ENCODE measurements at regions not wholly inside any gene's neighbourhood (a gene's known extent, or its start where the extent isn't known, plus 50 kb on each side); places are given as distances from the start of the nearest gene placed in this dataset.

GRCh38 chr4:111813555-111814140 lies 331.6 kb upstream of the FAM241A start:
- intact Hi-C loops (cut with micrococcal nuclease) (no loop called here), in situ Hi-C loops (cut with MboI) (no loop called here)
- no peak overlapping the region for H3K4me2 ChIP-seq (ENCODE audit: insufficient read depth, low read length)
- TF ChIP-seq PYGO2 (tag; IDR thresholded peaks at IDR 0.05) (no peak), ZBTB5 (IDR thresholded peaks at IDR 0.05) (no peak), PTBP1 (IDR thresholded peaks at IDR 0.05; ENCODE audit: low read depth, low read length) (no peak), IRF1 (CRISPR knock-in tag; IDR thresholded peaks at IDR 0.05; ENCODE audit: borderline replicate concordance) (no peak), BCLAF1 (IDR thresholded peaks at IDR 0.05; ENCODE audit: borderline replicate concordance in 1 of 2, control insufficient read depth in 1 of 2, low read depth in 2 of 2, low read length in 1 of 2) (no peak), TRIM25 (IDR thresholded peaks at IDR 0.05; ENCODE audit: borderline replicate concordance) (no peak), XRCC4 (IDR thresholded peaks at IDR 0.05; ENCODE audit: extremely low read depth, insufficient read depth, insufficient read length) (no peak), KAT8 (IDR thresholded peaks at IDR 0.05; ENCODE audit: low read depth) (no peak), TEAD1 (CRISPR knock-in tag; IDR thresholded peaks at IDR 0.05) (no peak), TAF1 (IDR thresholded peaks at IDR 0.05; ENCODE audit: control insufficient read depth, extremely low read depth, insufficient read depth, low read length, severe bottlenecking) (no peak), ZFP36 (IDR thresholded peaks at IDR 0.05; ENCODE audit: low read depth, low read length, partially characterized antibody) (no peak)

More at GRCh38 chr4:111813555-111814140, 331.6 kb upstream of the FAM241A start:
- DNase-seq (ENCODE audit: extremely low read depth in 1 of 4, low spot score in 3 of 4) = no peak
- Histone ChIP-seq H3K9me1 (ENCODE audit: control insufficient read depth, insufficient read depth, low read length) (no peaks in the 10 kb centered on the region), H3K9me3 (replicated peaks; ENCODE audit: control insufficient read depth, insufficient read depth, low read depth, low read length) (no peaks in the 10 kb centered on the region; the same call in none of the 2 replicates), H3K27ac (ENCODE audit: extremely low read depth, low read depth, low read length) (no peak overlapping the region), H2AFZ (ENCODE audit: low read depth, low read length) (no peak overlapping the region), H3K4me3 (no peak overlapping the region), H3K79me2 (ENCODE audit: control insufficient read depth, insufficient read depth, low read length) (no peaks in the 10 kb centered on the region), H3K9ac (ENCODE audit: insufficient read depth in 1 of 2, low read depth in 2 of 2, low read length in 2 of 2) (no peak overlapping the region), H3K27me3 (ENCODE audit: control insufficient read depth in 2 of 2, insufficient read depth in 2 of 2, low read length in 2 of 2) (no peaks in the 10 kb centered on the region), H3K36me3 (ENCODE audit: control insufficient read depth, insufficient read depth, low read length) (no peaks in the 10 kb centered on the region), H3K4me1 (replicated peaks in 1 of 2; ENCODE audit: control insufficient read depth in 2 of 2, insufficient read depth in 2 of 2, low read length in 2 of 2) (no peaks in the 10 kb centered on the region), H4K20me1 (replicated peaks; ENCODE audit: control insufficient read depth, insufficient read depth, low read length) (no peaks in the 10 kb centered on the region)
- 0% methylated on average over 3 of the region's 3 CpGs for WGBS (ENCODE audit: insufficient coverage, low coverage, missing lambda C conversion rate)
- ATAC-seq = no peak
- BruUV-seq (replicated peaks) = no TSS peak
- POLR2A ChIA-PET = no interaction called here
- CTCF ChIA-PET (ENCODE audit: low intra/inter-chr PET ratio) = no interaction called here
- FAIRE-seq = no peak
